Activated CD4-positive, CD25-positive, alpha-beta regulatory T cell (primary cell): ENCODE measurements at regions not wholly inside any gene's neighbourhood (a gene's known extent, or its start where the extent isn't known, plus 50 kb on each side); places are given as distances from the start of the nearest gene placed in this dataset.

Experiments
- DNase-seq, 4 experiments: peaks; one replicate each; lab custom pipeline; 2025; lab: John Stamatoyannopoulos, UW

- no peak for DNase-seq
Measured at GRCh38 chr2:12971581-12972365, 255.0 kb downstream of the TRIB2 start.

GRCh38 chr2:12978066-12978835 lies 261.5 kb downstream of the TRIB2 start:
- DNase-seq = no peak

- no peak for DNase-seq
Measured at GRCh38 chr2:12979066-12979465, 262.3 kb downstream of the TRIB2 start.

DNA sequence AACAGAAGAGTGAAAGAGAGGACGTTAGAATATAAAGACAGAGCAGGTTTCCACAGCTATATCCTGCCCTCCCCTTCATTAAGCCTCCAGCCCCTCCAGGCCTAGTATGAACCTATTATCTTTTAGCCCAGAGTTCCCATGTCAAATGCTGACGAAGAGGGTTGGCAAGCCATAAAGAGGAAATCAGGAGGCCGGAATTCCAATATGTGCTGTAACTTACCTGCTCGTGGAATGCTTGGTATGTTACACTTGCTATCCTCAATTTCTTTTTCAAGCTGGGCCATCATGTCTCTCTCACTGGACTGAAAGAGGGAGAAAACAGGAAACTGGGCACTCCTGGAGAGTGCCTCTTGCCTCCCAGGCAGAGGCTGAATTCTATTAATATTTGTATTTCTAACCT lies 264.1 kb downstream of the TRIB2 start:
- no peak for DNase-seq

DNA sequence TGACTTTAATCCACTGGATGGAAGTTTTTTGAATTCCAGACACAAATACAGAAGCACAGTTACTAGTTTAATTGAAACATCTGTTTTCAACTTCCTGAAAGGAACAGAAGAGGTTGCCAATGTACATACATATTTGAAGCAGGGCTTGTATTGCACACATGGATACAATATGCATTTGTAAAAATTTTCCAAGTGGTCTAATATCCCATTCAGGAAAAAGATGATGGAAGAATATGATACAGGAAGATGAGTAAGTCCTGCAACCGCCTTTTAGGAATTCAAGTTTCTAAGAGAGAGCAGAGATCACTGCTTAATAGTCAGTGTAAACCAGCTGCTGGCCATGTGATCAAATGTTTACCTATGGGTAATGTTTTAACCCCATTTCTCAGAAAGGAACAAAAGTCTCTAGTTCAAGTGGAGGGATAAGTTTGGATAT lies 265.4 kb downstream of the TRIB2 start:
- DNase-seq = no peak

- DNase-seq = no peak
Measured at GRCh38 chr2:12987246-12987645, 270.5 kb downstream of the TRIB2 start.

DNA sequence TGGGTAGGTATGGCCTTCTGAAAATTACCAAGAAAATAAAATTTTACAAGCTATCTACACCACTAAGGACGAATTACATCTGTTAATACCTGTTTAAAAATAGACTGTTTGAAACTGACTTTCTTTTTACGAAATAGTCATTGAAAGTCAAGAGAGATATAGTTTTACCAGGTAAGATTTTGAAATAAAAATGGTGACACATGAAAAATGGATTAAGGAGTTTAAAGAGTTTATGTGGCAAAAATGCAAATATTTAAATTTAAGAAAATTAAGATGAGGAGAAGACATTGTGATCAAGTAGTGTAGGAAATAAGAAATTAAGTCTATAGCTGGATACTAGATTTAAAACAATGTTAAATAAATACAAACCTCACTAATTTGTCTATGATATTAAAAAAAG lies 271.5 kb downstream of the TRIB2 start:
- no peak for DNase-seq

- no peak for DNase-seq
Measured at GRCh38 chr2:12990523-12990922, 273.8 kb downstream of the TRIB2 start.

DNA sequence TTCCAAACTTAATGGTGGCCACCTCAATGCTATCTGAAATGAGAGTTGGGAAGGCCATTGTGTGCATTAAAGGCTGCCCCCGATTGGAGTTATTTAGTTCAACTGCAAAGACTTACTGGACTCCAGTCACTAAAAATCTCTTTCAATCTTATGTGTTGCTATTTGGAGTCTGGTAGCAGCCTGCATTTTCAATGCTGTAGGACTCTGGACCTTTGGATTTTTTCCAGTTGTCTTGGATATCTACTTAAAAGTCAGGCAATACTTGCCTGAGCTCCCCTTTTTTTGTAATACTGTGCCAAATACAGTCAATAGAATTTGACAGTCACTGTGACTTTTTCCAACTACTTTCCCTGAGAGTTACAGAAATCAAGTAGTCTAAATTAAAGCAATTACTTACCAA lies 281.9 kb downstream of the TRIB2 start:
- DNase-seq = no peak

- no peak for DNase-seq
Measured at GRCh38 chr2:13000664-13001363, 284.1 kb downstream of the TRIB2 start.

- no peak for DNase-seq
Measured at GRCh38 chr2:13001408-13001807, 284.7 kb downstream of the TRIB2 start.

DNA sequence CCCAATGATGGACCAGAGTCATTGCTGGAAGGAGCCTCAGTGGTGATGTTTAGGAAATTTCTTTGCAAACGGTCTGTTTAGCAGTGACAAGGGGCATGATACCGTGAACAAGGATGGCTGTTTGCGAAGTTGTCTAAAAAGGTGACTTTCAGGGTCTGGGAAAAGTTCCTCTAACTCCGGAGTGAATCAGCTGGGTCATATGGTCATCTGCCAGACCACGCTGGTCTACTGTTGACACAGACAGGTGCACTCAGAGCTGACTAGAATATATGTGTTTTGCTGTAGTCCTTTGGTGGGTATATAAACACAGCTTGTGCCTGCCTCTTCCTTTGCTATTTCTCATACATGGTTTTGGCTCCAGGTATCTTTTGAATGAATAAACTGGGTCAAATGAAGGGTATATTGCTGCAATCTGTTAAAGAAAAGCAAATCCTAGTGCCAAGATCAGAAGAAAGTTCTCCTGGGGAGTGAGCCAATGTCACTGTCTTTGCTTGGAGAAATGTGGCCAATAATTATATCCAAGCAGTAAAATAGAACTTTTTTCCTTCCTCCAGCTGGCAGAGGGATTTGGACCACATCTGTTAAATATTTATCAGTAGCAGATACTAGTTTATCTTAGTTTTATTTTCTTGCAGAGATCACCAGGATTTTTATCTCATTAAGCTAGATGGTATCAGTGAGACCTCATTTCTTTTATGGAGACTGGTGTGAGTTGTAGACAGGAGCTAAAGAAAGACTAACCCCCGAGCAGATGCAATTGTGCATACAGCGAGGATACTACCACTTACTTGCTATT lies 286.0 kb downstream of the TRIB2 start:
- DNase-seq = no peak

DNA sequence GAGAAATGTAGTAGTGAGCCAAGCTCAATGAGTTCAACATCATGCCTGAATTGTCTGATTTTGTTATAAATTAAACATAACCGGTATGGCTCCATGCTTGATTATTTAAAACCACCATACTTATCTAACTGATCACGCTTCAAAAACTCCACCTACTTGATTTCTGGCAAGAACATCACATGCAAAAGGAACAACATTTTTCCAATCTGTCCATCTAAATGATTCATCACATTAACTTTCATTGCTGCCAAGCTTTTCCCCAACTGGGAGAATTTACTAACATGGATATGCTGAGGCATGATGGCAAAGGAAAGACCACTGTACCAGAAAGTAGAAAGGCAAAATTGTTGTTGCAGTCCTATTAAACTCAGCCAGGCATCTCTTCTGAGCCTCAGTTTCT lies 286.8 kb downstream of the TRIB2 start:
- DNase-seq = no peak

GRCh38 chr2:13005048-13005447 lies 288.3 kb downstream of the TRIB2 start:
- DNase-seq = no peak

GRCh38 chr2:13005761-13006335 lies 289.1 kb downstream of the TRIB2 start:
- DNase-seq = no peak

- DNase-seq = no peak
Measured at GRCh38 chr2:13006426-13006825, 289.7 kb downstream of the TRIB2 start.

DNA sequence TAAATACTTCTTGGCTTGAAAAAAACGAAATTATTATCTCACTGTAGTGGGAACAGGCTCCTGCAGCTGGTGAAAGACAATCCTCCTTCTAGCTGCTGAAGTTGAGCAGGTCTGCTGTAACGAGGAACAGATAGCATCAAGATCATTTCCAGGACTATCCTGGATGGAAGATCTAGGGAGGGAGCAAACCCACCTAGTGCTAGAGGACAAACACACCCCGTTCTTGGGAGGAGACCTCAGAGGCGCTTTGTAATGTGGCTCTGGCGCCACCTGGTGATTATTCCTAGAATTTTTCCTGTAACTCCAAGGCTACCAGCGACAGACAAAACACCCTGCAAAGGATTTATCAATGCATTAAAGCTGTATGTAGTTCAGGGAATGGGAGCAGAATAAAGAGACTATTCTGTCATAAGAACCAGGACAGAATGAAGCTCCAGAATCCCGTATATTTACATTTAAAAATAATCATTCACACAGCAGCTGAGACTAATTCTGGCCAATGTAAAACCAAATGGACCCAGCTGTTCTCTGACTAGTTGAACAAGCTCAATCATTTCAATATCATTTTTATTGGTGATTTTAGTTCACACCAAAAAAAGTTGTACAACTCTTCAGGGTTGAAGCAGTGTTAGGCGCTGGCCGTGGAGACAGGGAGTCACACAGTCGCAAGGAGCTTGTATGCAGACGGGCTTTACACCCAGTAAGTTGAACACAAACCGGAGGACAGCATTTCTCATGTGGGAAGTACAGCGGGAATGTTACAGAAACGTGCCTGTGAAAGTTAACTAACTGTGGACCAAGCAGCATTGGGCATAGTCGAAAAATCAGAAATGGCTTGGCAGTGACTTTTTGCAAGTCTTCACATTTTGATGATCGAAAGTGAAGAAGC lies 290.3 kb downstream of the TRIB2 start:
- peak; percentile 11 to 43 (median 34) for DNase-seq

DNA sequence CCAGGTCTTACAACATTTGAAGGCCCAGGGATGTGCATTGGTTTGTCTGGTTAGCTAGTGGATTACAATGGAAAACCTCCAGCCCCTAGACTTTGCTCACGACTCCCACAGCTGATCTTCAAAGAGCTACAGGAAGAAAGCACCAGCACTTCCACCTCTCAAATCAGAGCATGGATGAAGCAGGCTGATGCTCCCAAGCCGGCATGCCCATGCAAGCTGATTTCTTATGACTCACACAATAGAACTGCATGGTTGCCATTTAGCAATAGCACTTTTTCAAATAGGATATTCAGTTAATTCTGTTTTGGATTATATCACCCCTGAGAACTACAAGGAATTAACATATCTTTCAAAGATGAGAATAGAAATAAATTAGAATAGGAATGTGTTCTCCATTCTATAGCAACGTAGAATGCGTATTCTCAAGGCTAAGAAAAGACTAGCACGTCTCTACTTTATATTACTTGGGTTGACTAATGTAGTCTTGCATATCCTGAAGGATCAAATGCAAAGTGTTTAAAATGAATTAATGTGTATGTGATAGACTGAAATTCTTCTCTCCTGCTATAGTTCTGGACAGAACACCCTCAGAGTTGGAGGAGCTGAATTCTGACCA lies 292.4 kb downstream of the TRIB2 start:
- no peak for DNase-seq

DNA sequence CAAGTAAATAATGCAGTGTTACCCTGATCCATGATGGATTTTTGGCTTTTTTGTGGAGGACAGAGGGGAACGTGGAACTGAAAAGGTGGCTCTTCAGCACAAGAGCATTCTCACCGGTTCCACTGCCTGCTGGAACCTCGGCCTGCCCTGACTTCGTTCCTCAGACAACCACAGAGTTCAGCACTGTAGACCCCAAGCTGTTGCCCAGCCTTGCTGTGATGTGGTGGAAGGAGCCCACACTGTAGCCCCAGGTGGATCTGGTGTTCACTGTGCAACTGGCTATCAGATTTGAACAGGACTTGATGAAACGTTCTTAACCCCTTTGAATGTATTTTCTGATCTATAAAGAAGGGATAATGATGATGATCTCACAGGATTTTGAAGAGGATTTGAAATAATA lies 293.5 kb downstream of the TRIB2 start:
- DNase-seq = no peak

GRCh38 chr2:13014783-13015182 lies 298.0 kb downstream of the TRIB2 start:
- DNase-seq = no peak
